Testis (tissue), 2 donors: ENCODE measurements at regions not wholly inside any gene's neighbourhood (a gene's known extent, or its start where the extent isn't known, plus 50 kb on each side); places are given as distances from the start of the nearest gene placed in this dataset.

Source experiments
- CTCF ChIP-seq, 3 experiments: fragments of 450-650 bp in 2 of 3; fragments of 200-600 bp in 1 of 3; sonication (generic) in 1 of 3; IDR thresholded peaks; one replicate each; pipeline ENCODE4 v1.5.1; 2016 to 2019; ENCODE audit warnings: antibody characterized with exemption in 3 of 3, mild to moderate bottlenecking in 2 of 3, moderate library complexity in 1 of 3
- POLR2A ChIP-seq: fragments of 450-650 bp; IDR thresholded peaks from one replicate; pipeline ENCODE4 v1.6.1; 2017; ENCODE audit warnings: antibody characterized with exemption, mild to moderate bottlenecking, moderate library complexity

GRCh38 chr2:71877636-71878035 lies 270.0 kb downstream of the CYP26B1 start:
- TF ChIP-seq CTCF (IDR thresholded peaks at IDR 0.05) (no peak), POLR2A (no peak)
